GM10266 (cell line): ENCODE measurements at regions not wholly inside any gene's neighbourhood (a gene's known extent, or its start where the extent isn't known, plus 50 kb on each side); places are given as distances from the start of the nearest gene placed in this dataset.

Experiments used
- DNase-seq: peaks from one replicate; pipeline ENCODE4 v3.0.0; 2012; ENCODE audit errors: extremely low spot score
- CTCF ChIP-seq: IDR thresholded peaks from 2 replicates; pipeline ENCODE4 v1.5.1; 2012; ENCODE audit warnings: mild to moderate bottlenecking, low read depth; ENCODE audit not compliant: control insufficient read depth, insufficient read depth; ENCODE audit errors: missing control alignments

- TF ChIP-seq CTCF = no peak
- DNase-seq = no peak
Measured at GRCh38 chr3:96039632-96040031, 774.8 kb upstream of the EPHA6 start.

- no peak for TF ChIP-seq CTCF
Measured at GRCh38 chr3:96059301-96059700, 755.1 kb upstream of the EPHA6 start.

GRCh38 chr3:96069065-96069464, 745.3 kb upstream of the EPHA6 start:
- no peak for DNase-seq
- no peak for TF ChIP-seq CTCF

More at GRCh38 chr3:96059301-96059700, 755.1 kb upstream of the EPHA6 start:
- DNase-seq = no peak

GRCh38 chr3:96070678-96071077, 743.7 kb upstream of the EPHA6 start:
- no peak for TF ChIP-seq CTCF
- DNase-seq = no peak

GRCh38 chr3:96071097-96071496, 743.3 kb upstream of the EPHA6 start:
- TF ChIP-seq CTCF = no peak
- no peak for DNase-seq

- TF ChIP-seq CTCF = no peak
- DNase-seq = no peak
Measured at GRCh38 chr3:96072226-96072625, 742.2 kb upstream of the EPHA6 start.

GRCh38 chr3:96083610-96084009, 730.8 kb upstream of the EPHA6 start:
- no peak for DNase-seq
- TF ChIP-seq CTCF = no peak

GRCh38 chr3:96086018-96086417, 728.4 kb upstream of the EPHA6 start:
- DNase-seq = no peak
- no peak for TF ChIP-seq CTCF
